HCT116 (cell line): ENCODE measurements at regions not wholly inside any gene's neighbourhood (a gene's known extent, or its start where the extent isn't known, plus 50 kb on each side); places are given as distances from the start of the nearest gene placed in this dataset.

Experiments used
- ATAC-seq: fragments of 200-7000 bp; cut with Tn5 transposase; 2 replicates; pipeline ENCODE4 v1.9.1; 2020; ENCODE audit warnings: mild to moderate bottlenecking, moderate library complexity
- BruUV-seq: library from RNA; stranded (reverse); fragments of 400-500 nt; replicated peaks from 2 replicates; lab custom pipeline; 2021; lab: Mats Ljungman, UMichigan
- CTCF ChIA-PET: fragments of 300-600 bp; sonication (Branson Sonifier 250); formaldehyde crosslinking; loops from one replicate; lab custom pipeline; 2021; ENCODE audit warnings: antibody characterized with exemption; lab: Charles Lee
- POLR2A ChIA-PET: fragments of 300-600, 350-600 bp; sonication (Branson Sonifier 250); formaldehyde crosslinking; loops from one replicate; lab custom pipeline; 2021; ENCODE audit warnings: antibody characterized with exemption; lab: Charles Lee
- RAD21 ChIA-PET, 2 experiments: fragments of 300-600 bp; sonication (Branson Sonifier 250); formaldehyde crosslinking; loops; one replicate each; lab custom pipeline; 2023; ENCODE audit warnings: low total read pairs in 2 of 2; ENCODE audit not compliant: uncharacterized antibody in 2 of 2, unreplicated experiment in 2 of 2, low non-redundant PET in 1 of 2; lab: Charles Lee
- DNase-seq: peaks from one replicate; pipeline ENCODE4 v3.0.0-alpha.2; 2010; ENCODE audit warnings: low read depth, low spot score
- H2AFZ ChIP-seq: fragments of 200-600 bp; shearing (Covaris generic), sonication (generic); 2 replicates; pipeline ENCODE4 v1.6.1; 2017; ENCODE audit warnings: low read depth, mixed run types, mixed read lengths, antibody characterized with exemption, low read length; ENCODE audit not compliant: poor library complexity, severe bottlenecking
- H3K27ac ChIP-seq: 2 replicates; pipeline ENCODE4 v1.5.1; 2012; ENCODE audit warnings: low read depth, low read length
- H3K27me3 ChIP-seq: fragments of 200-600 bp; sonication (generic); 2 replicates; pipeline ENCODE4 v1.6.1; 2016; ENCODE audit warnings: mixed run types, low read length, mixed read lengths; ENCODE audit not compliant: insufficient read depth
- H3K36me3 ChIP-seq, 2 experiments: fragments of 200-500 bp in 1 of 2; fragments of 200-600 bp in 1 of 2; sonication (Bioruptor generic) in 1 of 2; sonication (generic) in 1 of 2; 2 replicates each; pipeline versions ENCODE4 v1.5.1 to v1.6.1; 2014 to 2016; ENCODE audit warnings: low read length in 2 of 2, inconsistent platforms in 1 of 2, mixed read lengths in 1 of 2, mixed run types in 1 of 2; ENCODE audit not compliant: insufficient read depth in 2 of 2, control insufficient read depth in 1 of 2
- H3K4me1 ChIP-seq, 2 experiments: fragments of 200-600 bp in 1 of 2; sonication (generic) in 1 of 2; 2 replicates each; pipeline versions ENCODE4 v1.5.1 to v1.6.1; 2012 to 2017; ENCODE audit warnings: low read length in 2 of 2, inconsistent platforms in 1 of 2, mild to moderate bottlenecking in 1 of 2, mixed read lengths in 1 of 2, mixed run types in 1 of 2, moderate library complexity in 1 of 2; ENCODE audit not compliant: insufficient read depth in 2 of 2, control insufficient read depth in 1 of 2
- H3K4me2 ChIP-seq: fragments of 200-600 bp; sonication (generic); 2 replicates; pipeline ENCODE4 v1.6.1; 2017; ENCODE audit warnings: mixed run types, low read length, mixed read lengths
- H3K4me3 ChIP-seq, 2 experiments: fragments of 200-600 bp in 1 of 2; sonication (generic) in 1 of 2; replicated peaks in 1 of 2; 2 replicates each; pipeline ENCODE4 v1.5.1; 2011 to 2016; ENCODE audit warnings: low read length in 2 of 2, control low read depth in 1 of 2, low read depth in 1 of 2, mild to moderate bottlenecking in 1 of 2, mixed read lengths in 1 of 2, mixed run types in 1 of 2
- H3K79me2 ChIP-seq: fragments of 200-600 bp; sonication (generic); 2 replicates; pipeline ENCODE4 v1.6.1; 2017; ENCODE audit warnings: mild to moderate bottlenecking, mixed run types, low read length, moderate library complexity, mixed read lengths; ENCODE audit not compliant: insufficient read depth
- H3K9ac ChIP-seq: fragments of 200-600 bp; sonication (generic); 2 replicates; pipeline ENCODE4 v1.6.1; 2016; ENCODE audit warnings: low read length, mixed read lengths
- H3K9me2 ChIP-seq: fragments of 200-600 bp; sonication (generic), shearing (Covaris generic); 2 replicates; pipeline ENCODE4 v1.6.1; 2017; ENCODE audit warnings: mixed run types, mild to moderate bottlenecking, moderate library complexity; ENCODE audit not compliant: insufficient read depth
- H3K9me3 ChIP-seq, 2 experiments: fragments of 200-500 bp in 1 of 2; fragments of 200-600 bp in 1 of 2; sonication (Bioruptor generic) in 1 of 2; sonication (generic) in 1 of 2; 2 replicates each; pipeline ENCODE4 v1.6.1; 2014 to 2017; ENCODE audit warnings: low read length in 2 of 2, mixed read lengths in 2 of 2, inconsistent platforms in 1 of 2, low read depth in 1 of 2, mild to moderate bottlenecking in 1 of 2, mixed run types in 1 of 2, moderate library complexity in 1 of 2; ENCODE audit not compliant: control insufficient read depth in 1 of 2, insufficient read depth in 1 of 2
- H4K20me1 ChIP-seq: fragments of 200-600 bp; sonication (generic), shearing (Covaris generic); 2 replicates; pipeline ENCODE4 v1.6.1; 2017; ENCODE audit warnings: mixed run types, mild to moderate bottlenecking, moderate library complexity; ENCODE audit not compliant: insufficient read depth
- CBX3 ChIP-seq: IDR thresholded peaks from 2 replicates; pipeline ENCODE4 v1.6.1; 2012; ENCODE audit warnings: low read depth
- CEBPB ChIP-seq: IDR thresholded peaks from 2 replicates; pipeline ENCODE4 v1.6.1; 2012; ENCODE audit warnings: low read depth
- EGR1 ChIP-seq: IDR thresholded peaks from 2 replicates; pipeline ENCODE4 v1.6.1; 2012; ENCODE audit warnings: low read depth
- ELF1 ChIP-seq: IDR thresholded peaks from 2 replicates; pipeline ENCODE4 v1.6.1; 2012; ENCODE audit warnings: low read depth, borderline replicate concordance
- FOSL1 ChIP-seq: IDR thresholded peaks from 2 replicates; pipeline ENCODE4 v1.6.1; 2012; ENCODE audit warnings: low read depth
- TCF7L2 ChIP-seq: IDR thresholded peaks from 2 replicates; pipeline ENCODE4 v1.7.0; 2011; ENCODE audit warnings: borderline replicate concordance, inconsistent platforms; ENCODE audit not compliant: insufficient read depth, insufficient read length; ENCODE audit errors: extremely low read depth
- ZNF274 ChIP-seq: fragments of 200-500 bp; sonication (Bioruptor generic); IDR thresholded peaks from 2 replicates; pipeline ENCODE4 v1.6.1; 2014; ENCODE audit warnings: mild to moderate bottlenecking, low read depth, low read length, inconsistent platforms
- intact Hi-C: fragments of 100-400 bp; cut with micrococcal nuclease; formaldehyde crosslinking; loops from 2 replicates; pipeline ENCODE4 v1.10.0; 2022
- TF ChIP-seq, protein P1 (sequence below), 3 experiments: fragments of 200-600 bp in 1 of 3; sonication (generic) in 1 of 3; IDR thresholded peaks in 2 of 3; conservative IDR thresholded peaks in 1 of 3; 2 replicates each; pipeline ENCODE4 v1.5.1; 2012 to 2017; ENCODE audit warnings: low read depth in 2 of 3, low read length in 2 of 3, antibody characterized with exemption in 1 of 3, borderline replicate concordance in 1 of 3, control low read depth in 1 of 3, mild to moderate bottlenecking in 1 of 3, mixed read lengths in 1 of 3, mixed run types in 1 of 3, moderate library complexity in 1 of 3; ENCODE audit not compliant: insufficient read depth in 1 of 3

DNA sequence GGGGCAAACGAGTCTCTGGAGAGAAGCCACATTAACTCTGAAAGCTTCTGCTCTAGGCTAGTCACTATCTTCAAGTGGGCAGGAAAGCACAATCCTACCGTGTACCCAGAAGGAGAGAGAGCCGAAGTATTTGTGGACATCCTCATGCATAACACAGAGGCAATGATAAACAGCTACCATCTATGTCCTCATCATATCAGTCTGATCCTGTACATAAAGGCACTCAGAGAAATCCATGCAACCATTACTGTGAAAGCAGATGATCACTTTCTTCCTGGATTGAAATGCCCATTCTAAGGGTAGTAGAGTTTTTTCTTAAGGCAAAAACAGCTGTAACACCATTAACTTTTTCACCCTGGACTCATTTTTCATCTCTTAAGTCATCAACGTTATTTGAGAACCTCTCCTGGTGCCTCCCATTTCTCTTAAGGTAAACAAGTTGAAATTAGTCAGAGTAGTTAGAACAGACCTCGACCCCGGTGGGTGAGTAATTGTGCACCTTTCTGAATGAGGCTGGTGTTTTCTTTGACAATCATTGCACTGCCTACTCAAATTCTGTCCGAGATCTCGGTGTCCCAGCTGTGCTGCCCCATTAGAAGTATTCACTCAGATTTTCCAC lies 327.4 kb downstream of the SHQ1 start (continued):
- TF ChIP-seq, protein P1, sequence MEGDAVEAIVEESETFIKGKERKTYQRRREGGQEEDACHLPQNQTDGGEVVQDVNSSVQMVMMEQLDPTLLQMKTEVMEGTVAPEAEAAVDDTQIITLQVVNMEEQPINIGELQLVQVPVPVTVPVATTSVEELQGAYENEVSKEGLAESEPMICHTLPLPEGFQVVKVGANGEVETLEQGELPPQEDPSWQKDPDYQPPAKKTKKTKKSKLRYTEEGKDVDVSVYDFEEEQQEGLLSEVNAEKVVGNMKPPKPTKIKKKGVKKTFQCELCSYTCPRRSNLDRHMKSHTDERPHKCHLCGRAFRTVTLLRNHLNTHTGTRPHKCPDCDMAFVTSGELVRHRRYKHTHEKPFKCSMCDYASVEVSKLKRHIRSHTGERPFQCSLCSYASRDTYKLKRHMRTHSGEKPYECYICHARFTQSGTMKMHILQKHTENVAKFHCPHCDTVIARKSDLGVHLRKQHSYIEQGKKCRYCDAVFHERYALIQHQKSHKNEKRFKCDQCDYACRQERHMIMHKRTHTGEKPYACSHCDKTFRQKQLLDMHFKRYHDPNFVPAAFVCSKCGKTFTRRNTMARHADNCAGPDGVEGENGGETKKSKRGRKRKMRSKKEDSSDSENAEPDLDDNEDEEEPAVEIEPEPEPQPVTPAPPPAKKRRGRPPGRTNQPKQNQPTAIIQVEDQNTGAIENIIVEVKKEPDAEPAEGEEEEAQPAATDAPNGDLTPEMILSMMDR (IDR thresholded peaks at IDR 0.05 in 2 of 3, conservative IDR thresholded peaks at IDR 0.05 in 1 of 3; ENCODE audit: borderline replicate concordance in 1 of 3, insufficient read depth in 1 of 3, low read depth in 2 of 3, low read length in 2 of 3) = no peak
- no peak for TF ChIP-seq ZNF274
- TF ChIP-seq ELF1 = no peak
- no peak for TF ChIP-seq CEBPB
- no peak for TF ChIP-seq TCF7L2
- no peak for TF ChIP-seq CBX3

DNA sequence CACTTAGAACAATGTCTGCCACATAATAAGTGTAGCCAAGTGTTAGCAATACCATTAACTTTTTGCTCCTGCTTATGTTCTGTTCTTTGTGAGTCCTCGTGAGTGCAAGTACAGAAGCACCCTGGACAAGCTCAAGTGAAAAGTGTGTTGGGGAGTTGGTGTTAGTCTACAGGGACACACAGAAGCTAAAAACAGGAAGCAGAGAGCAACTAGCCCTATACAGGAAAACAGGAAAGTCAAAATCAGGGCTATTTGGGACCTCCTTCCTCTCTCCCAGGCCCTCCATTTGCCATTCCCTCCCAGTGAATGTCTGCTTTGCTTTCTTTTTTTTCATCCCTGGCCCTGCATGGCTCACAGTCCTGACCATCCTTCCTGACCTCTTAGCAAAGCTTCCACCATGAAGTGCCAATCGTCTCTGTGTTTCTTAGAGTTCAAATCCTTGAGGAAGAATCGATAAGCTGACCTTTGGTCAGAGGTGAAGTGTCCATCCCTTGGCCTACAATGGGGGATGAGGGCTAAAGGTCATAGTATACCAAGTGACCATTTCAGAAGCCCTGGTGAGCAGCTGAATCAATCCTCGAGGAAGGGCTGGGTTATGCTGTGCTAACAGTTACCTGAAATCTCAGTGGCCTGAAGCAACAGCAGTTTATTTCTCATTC lies 328.2 kb downstream of the SHQ1 start:
- intact Hi-C loops = no loop called here
- H3K4me2 ChIP-seq = no peak overlapping the region

More for the DNA sequence above, 328.2 kb downstream of the SHQ1 start:
- POLR2A ChIA-PET = interaction anchor here (1.1 kb wide), 1 partner anchor 19 kb away, joined by 3 read pairs; no protein-coding TSS in a partner anchor
- H3K9me3 ChIP-seq = no peaks in the 10 kb centered on the region
- H4K20me1 ChIP-seq = no peaks in the 10 kb centered on the region
- H3K27ac ChIP-seq = no peak overlapping the region
- RAD21 ChIA-PET = no interaction called here
- H2AFZ ChIP-seq = no peak overlapping the region
- H3K4me1 ChIP-seq = peaks cover 6 to 13% of the 10 kb centered on the region in 2 experiments
- ATAC-seq = no peak
- DNase-seq = no peak
- BruUV-seq = no TSS peak
- TF ChIP-seq ELF1 (no peak), FOSL1 (no peak), EGR1 (no peak)
- CTCF ChIA-PET = no interaction called here
- H3K4me3 ChIP-seq = no peak overlapping the region
- H3K9me2 ChIP-seq = no peaks in the 10 kb centered on the region
- H3K9ac ChIP-seq = no peak overlapping the region
- H3K79me2 ChIP-seq = no peaks in the 10 kb centered on the region
- H3K36me3 ChIP-seq = no peaks in the 10 kb centered on the region
- no peaks in the 10 kb centered on the region for H3K27me3 ChIP-seq
